Kidney epithelial cell (primary cell): ENCODE measurements at regions not wholly inside any gene's neighbourhood (a gene's known extent, or its start where the extent isn't known, plus 50 kb on each side); places are given as distances from the start of the nearest gene placed in this dataset.

Experiments used
- DNase-seq: peaks from one replicate; pipeline ENCODE4 v3.0.0-alpha.2; 2010; ENCODE audit warnings: low read depth
- H3K27me3 ChIP-seq: 2 replicates; pipeline ENCODE4 v1.6.0; 2011; ENCODE audit warnings: low read length; ENCODE audit not compliant: control insufficient read depth, insufficient read depth
- H3K36me3 ChIP-seq: 2 replicates; pipeline ENCODE4 v1.5.1; 2011; ENCODE audit warnings: low read length; ENCODE audit not compliant: control insufficient read depth, insufficient read depth
- H3K4me3 ChIP-seq: 2 replicates; pipeline ENCODE4 v1.5.1; 2011; ENCODE audit warnings: low read depth, mild to moderate bottlenecking, control low read depth, low read length
- CTCF ChIP-seq: IDR thresholded peaks from 2 replicates; pipeline ENCODE4 v1.5.1; 2011; ENCODE audit warnings: mild to moderate bottlenecking, moderate library complexity, low read length, control low read depth, inconsistent platforms; ENCODE audit not compliant: insufficient read depth, poor library complexity, severe bottlenecking

GRCh38 chr1:38131024-38131585 lies 84.5 kb upstream of the POU3F1 start:
- no peak overlapping the region for H3K4me3 ChIP-seq
- no peaks in the 10 kb centered on the region for H3K36me3 ChIP-seq
- TF ChIP-seq CTCF = no peak
- H3K27me3 ChIP-seq = peaks cover 26% of the 10 kb centered on the region
- no peak for DNase-seq

- Histone ChIP-seq H3K4me3 (no peak overlapping the region), H3K36me3 (no peaks in the 10 kb centered on the region), H3K27me3 (peaks cover 19% of the 10 kb centered on the region)
- no peak for TF ChIP-seq CTCF
- DNase-seq = no peak
Observed at GRCh38 chr1:38129971-38130370, 83.4 kb upstream of the POU3F1 start.

GRCh38 chr1:38129473-38129872 lies 82.9 kb upstream of the POU3F1 start:
- Histone ChIP-seq H3K36me3 (no peaks in the 10 kb centered on the region), H3K4me3 (no peak overlapping the region), H3K27me3 (peaks cover 14% of the 10 kb centered on the region)
- no peak for TF ChIP-seq CTCF
- no peak for DNase-seq

GRCh38 chr1:38128926-38129453 lies 82.4 kb upstream of the POU3F1 start:
- Histone ChIP-seq H3K27me3 (peaks cover 9% of the 10 kb centered on the region), H3K36me3 (no peaks in the 10 kb centered on the region), H3K4me3 (no peak overlapping the region)
- no peak for TF ChIP-seq CTCF
- no peak for DNase-seq

- no peak for TF ChIP-seq CTCF
- H3K27me3 ChIP-seq = peaks cover 7% of the 10 kb centered on the region
- H3K36me3 ChIP-seq = no peaks in the 10 kb centered on the region
- DNase-seq = no peak
- H3K4me3 ChIP-seq = no peak overlapping the region
Observed at GRCh38 chr1:38128511-38128910, 81.9 kb upstream of the POU3F1 start.

GRCh38 chr1:38127428-38127827 lies 80.8 kb upstream of the POU3F1 start:
- no peak overlapping the region for H3K4me3 ChIP-seq
- no peak for DNase-seq
- no peaks in the 10 kb centered on the region for H3K36me3 ChIP-seq
- no peak for TF ChIP-seq CTCF
- peaks cover 4% of the 10 kb centered on the region for H3K27me3 ChIP-seq
